BJ (cell line): ENCODE measurements at regions not wholly inside any gene's neighbourhood (a gene's known extent, or its start where the extent isn't known, plus 50 kb on each side); places are given as distances from the start of the nearest gene placed in this dataset.
A peak's percentile ranks its signal among the peaks of the same experiment; 100 is the strongest.

Experiments used
- CTCF ChIA-PET: fragments of 350-600 bp; formaldehyde crosslinking; extraction: SDS; loops from one replicate; lab custom pipeline; 2021; ENCODE audit warnings: antibody characterized with exemption, inconsistent platforms; lab: Yijun Ruan, JAX
- POLR2A ChIA-PET: fragments of 300-600 bp; sonication (Branson Sonifier 250); formaldehyde crosslinking; extraction: SDS; loops from one replicate; lab custom pipeline; 2021; ENCODE audit warnings: antibody characterized with exemption; lab: Charles Lee
- DNase-seq: peaks from one replicate; pipeline ENCODE4 v3.0.0-alpha.2; 2011; ENCODE audit warnings: low read depth
- H3K27me3 ChIP-seq: 2 replicates; pipeline ENCODE4 v1.6.0; 2011; ENCODE audit warnings: low read length; ENCODE audit not compliant: control insufficient read depth, insufficient read depth
- H3K36me3 ChIP-seq: 2 replicates; pipeline ENCODE4 v1.5.1; 2011; ENCODE audit warnings: low read length; ENCODE audit not compliant: control insufficient read depth, insufficient read depth
- H3K4me3 ChIP-seq: 2 replicates; pipeline ENCODE4 v1.5.1; 2011; ENCODE audit warnings: low read depth, mild to moderate bottlenecking, control low read depth, low read length
- TF ChIP-seq, protein P1 (sequence below): IDR thresholded peaks from 2 replicates; pipeline ENCODE4 v1.5.1; 2011; ENCODE audit warnings: low read depth, mild to moderate bottlenecking, control low read depth, inconsistent platforms, low read length, moderate library complexity; ENCODE audit not compliant: insufficient read depth

DNA sequence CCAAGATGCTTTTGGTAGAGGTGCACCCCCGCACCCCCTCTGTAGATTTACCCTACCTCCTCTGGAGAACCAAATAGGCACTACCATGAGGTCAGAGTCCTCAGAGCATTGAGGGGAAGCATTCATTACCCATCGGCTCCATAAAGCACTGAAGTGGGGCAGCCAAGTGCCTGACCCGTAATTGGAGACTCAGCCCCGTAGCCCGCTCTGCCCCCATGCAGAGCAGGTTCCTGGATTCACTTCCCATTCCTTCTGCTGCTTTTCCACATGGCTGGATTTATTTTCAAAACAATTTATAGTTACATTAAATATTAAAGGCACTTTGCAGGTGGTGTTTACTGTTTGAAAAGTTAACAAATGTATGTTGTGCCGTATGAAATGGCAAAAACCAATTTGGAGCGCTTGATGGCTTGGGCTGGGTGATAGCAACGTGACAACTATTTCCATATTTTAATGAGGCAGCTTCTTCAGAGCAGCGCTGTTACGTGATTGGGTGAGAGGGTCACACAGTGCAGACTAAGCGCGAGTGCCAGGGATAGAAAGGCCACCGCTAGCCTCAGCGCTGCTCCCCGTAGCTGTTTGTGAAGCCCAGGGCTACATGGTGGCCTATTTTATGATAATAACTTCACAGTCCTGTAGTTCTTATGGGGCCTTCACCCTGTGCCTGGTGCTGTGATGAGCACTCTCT, 373.8 kb upstream of the PROK2 start:
- ChIA-PET POLR2A (no interaction called here), CTCF (no interaction called here)
- TF ChIP-seq, protein P1, sequence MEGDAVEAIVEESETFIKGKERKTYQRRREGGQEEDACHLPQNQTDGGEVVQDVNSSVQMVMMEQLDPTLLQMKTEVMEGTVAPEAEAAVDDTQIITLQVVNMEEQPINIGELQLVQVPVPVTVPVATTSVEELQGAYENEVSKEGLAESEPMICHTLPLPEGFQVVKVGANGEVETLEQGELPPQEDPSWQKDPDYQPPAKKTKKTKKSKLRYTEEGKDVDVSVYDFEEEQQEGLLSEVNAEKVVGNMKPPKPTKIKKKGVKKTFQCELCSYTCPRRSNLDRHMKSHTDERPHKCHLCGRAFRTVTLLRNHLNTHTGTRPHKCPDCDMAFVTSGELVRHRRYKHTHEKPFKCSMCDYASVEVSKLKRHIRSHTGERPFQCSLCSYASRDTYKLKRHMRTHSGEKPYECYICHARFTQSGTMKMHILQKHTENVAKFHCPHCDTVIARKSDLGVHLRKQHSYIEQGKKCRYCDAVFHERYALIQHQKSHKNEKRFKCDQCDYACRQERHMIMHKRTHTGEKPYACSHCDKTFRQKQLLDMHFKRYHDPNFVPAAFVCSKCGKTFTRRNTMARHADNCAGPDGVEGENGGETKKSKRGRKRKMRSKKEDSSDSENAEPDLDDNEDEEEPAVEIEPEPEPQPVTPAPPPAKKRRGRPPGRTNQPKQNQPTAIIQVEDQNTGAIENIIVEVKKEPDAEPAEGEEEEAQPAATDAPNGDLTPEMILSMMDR, result no peak
- H3K27me3 ChIP-seq, result no peaks in the 10 kb centered on the region
- DNase-seq, result no peak
- H3K36me3 ChIP-seq, result no peaks in the 10 kb centered on the region
- H3K4me3 ChIP-seq, result no peak overlapping the region

DNA sequence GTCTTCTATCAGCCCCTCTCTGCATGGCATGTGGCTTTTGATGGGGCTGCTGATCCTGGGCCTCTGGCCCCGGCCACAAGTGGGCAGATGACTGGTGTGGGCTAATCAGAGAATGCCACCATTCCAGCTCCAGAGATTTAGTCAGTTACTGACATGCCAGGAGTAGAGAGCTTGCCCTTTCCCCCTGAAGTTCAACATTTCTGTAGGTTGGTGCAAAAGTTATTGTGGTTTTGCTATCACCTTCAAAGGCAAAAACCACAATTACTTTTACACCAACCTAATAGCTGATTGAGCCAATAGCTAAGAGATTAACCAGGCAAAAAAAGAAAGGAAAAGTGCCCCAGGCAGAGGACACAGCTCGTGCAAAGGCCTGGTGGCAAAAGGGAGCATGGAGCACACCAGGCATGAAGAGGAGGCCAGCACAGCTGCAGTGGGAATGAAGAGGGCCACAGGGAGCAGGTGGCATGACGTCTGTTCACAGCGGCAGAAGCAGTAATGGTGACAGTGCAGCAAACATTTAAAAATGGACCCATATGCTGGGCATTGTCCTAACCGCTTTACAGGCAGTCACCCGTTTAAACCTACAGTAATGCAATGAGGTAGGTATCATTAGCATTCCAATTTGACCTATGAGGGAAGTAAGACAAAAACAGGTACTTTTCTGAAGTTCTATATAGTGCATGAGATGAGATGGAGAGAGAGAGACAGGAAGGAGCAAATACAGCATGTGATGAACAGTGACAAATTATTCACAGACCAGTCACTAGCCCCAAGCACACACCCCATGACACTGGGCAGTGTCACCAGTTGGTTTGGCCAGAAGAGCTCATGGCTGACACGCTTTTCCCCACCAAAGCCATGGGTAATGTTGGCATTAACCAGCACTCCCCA, 373.0 kb upstream of the PROK2 start:
- no peak for DNase-seq
- H3K36me3 ChIP-seq, result no peaks in the 10 kb centered on the region
- TF ChIP-seq, protein P1, result no peak
- POLR2A ChIA-PET, result no interaction called here
- no peaks in the 10 kb centered on the region for H3K27me3 ChIP-seq
- no peak overlapping the region for H3K4me3 ChIP-seq
- CTCF ChIA-PET, result no interaction called here

DNA sequence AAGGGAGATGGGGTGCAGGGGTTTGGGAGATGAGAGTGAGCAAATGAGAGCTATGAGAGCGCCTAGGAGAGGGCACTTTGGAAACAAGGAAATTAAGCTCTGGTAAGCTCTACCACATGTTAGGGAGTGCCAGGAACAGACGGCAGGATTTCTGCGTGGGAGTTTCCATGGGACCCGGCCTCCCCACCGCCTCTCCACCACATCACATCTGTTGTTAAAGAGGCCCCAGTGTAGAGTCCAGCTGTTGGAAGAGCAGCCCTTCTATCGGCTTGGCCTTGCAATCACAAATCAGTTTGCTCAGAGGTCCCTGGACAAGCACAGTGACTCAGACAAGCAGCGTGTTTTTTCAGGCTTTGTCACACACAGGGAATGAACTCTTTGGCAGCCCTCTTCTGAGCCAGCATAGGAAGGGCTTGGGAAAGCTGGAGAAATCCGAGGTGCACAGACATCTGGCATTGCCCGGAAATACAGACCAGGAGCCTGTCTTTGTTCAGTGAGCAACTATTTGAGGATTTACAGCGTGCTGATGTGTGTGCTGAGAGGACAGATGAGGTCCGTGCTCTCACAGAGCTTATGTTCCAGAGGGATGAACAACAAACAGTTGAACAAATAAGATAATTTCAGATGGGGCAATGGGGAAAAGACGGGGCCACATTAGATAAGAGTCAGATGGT, 370.6 kb upstream of the PROK2 start:
- no peak overlapping the region for H3K4me3 ChIP-seq
- ChIA-PET POLR2A (interaction anchor here (0.5 to 0.9 kb wide), 6 partner anchors 24 to 1852 kb away, joined by 3 to 4 read pairs (median 4); no protein-coding TSS in a partner anchor), CTCF (interaction anchor here (0.8 kb wide), 2 partner anchors 10 to 202 kb away, joined by 3 read pairs; no protein-coding TSS in a partner anchor)
- DNase-seq, result peak; percentile 98
- no peaks in the 10 kb centered on the region for H3K27me3 ChIP-seq
- H3K36me3 ChIP-seq, result no peaks in the 10 kb centered on the region
- TF ChIP-seq, protein P1, result no peak

DNA sequence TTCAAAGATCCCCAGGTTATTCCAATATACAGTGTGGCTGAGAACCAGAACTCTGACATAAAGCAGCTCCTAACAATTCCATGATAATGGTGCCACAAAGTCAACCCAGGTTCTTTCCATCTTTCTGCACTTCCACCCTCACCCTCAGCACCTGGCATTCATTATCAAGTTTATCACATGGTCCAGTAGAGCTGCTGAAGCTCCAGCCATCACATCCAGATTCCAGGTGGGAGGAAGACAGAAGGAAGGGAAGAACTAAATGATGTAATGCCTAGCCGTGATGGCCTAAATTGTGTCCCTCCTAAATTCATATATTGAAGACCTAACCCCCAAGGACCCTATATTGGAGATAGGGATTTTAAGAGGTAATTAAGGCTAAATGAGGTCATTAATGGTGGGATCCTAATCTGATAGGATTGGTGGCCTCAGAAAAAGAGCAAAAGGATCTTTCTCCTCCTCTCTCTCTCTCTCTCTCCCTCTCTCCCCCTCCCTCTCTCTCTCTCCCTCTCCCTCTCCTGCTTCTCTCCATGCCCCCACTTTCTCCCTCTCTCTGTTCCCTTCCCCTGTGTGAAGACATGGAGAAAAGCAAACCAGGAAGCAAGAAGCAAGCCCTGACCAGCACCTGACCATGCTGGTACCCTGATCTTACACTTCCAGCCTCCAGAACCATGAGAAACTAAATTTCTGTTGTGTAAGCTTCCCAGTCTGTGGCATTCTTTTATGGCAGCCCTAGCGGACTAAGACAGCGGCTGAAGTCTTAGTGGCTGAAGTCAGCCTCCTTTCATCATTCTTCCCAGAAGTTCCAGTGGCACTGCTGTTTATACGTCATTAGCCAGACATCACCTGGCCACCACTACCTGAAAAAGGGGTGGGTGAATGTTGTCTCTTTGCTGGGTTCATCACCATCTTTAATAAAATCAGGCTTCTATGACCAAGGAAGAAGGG, 369.7 kb upstream of the PROK2 start:
- DNase-seq, result no peak
- TF ChIP-seq, protein P1, result no peak
- CTCF ChIA-PET, result interaction anchor here (0.8 kb wide), 1 partner anchor 9 kb away, joined by 3 read pairs; no protein-coding TSS in a partner anchor
- POLR2A ChIA-PET, result interaction anchor here (0.6 to 0.9 kb wide), 3 partner anchors 110 to 1851 kb away, joined by 3 to 4 read pairs (median 4); no protein-coding TSS in a partner anchor
- H3K27me3 ChIP-seq, result no peaks in the 10 kb centered on the region
- no peak overlapping the region for H3K4me3 ChIP-seq
- no peaks in the 10 kb centered on the region for H3K36me3 ChIP-seq
